ENCODE measurements at regions not wholly inside any gene's neighbourhood (a gene's known extent, or its start where the extent isn't known, plus 50 kb on each side); places are given as distances from the start of the nearest gene placed in this dataset.

GRCh38 chr10:2972216-2972615 lies 95.1 kb upstream of the PFKP start:
- Histone ChIP-seq H3K27ac (no peak overlapping the region), H3K27me3 (no peaks in the 10 kb centered on the region), H3K4me3 (no peak overlapping the region), H3K36me3 (no peaks in the 10 kb centered on the region), H3K9me3 (no peaks in the 10 kb centered on the region), H3K4me1 (no peaks in the 10 kb centered on the region)
- no peak for DNase-seq
- intact Hi-C loops (cut with DNase I; ENCODE audit: low total_unique reads), result no loop called here
- no peak for TF ChIP-seq CTCF (IDR thresholded peaks at IDR 0.05)

GRCh38 chr10:2970190-2970823 lies 97.0 kb upstream of the PFKP start:
- intact Hi-C loops (cut with DNase I; ENCODE audit: low total_unique reads), result no loop called here

GRCh38 chr10:2968401-2969058 lies 98.8 kb upstream of the PFKP start:
- Histone ChIP-seq H3K27ac (no peak overlapping the region), H3K27me3 (peaks cover 0 to 2% of the 10 kb centered on the region in 2 donors), H3K9me3 (no peaks in the 10 kb centered on the region), H3K36me3 (no peaks in the 10 kb centered on the region), H3K4me3 (no peak overlapping the region), H3K4me1 (no peaks in the 10 kb centered on the region)
- no peak for DNase-seq
- TF ChIP-seq CTCF (IDR thresholded peaks at IDR 0.05), result no peak
- intact Hi-C loops (cut with DNase I; ENCODE audit: low total_unique reads), result no loop called here

More at GRCh38 chr10:2970190-2970823, 97.0 kb upstream of the PFKP start:
- no peaks in the 10 kb centered on the region for H3K4me1 ChIP-seq
- H3K27ac ChIP-seq, result no peak overlapping the region
- no peak overlapping the region for H3K4me3 ChIP-seq
- H3K27me3 ChIP-seq, result no peaks in the 10 kb centered on the region
- H3K9me3 ChIP-seq, result no peaks in the 10 kb centered on the region
- DNase-seq, result no peak
- no peak for TF ChIP-seq CTCF (IDR thresholded peaks at IDR 0.05)
- no peaks in the 10 kb centered on the region for H3K36me3 ChIP-seq

GRCh38 chr10:2966134-2966533 lies 101.2 kb upstream of the PFKP start:
- TF ChIP-seq CTCF (IDR thresholded peaks at IDR 0.05), result no peak
- intact Hi-C loops (cut with DNase I; ENCODE audit: low total_unique reads), result no loop called here

GRCh38 chr10:2964632-2965296 lies 102.6 kb upstream of the PFKP start:
- Histone ChIP-seq H3K27ac (no peak overlapping the region), H3K4me3 (no peak overlapping the region), H3K9me3 (no peaks in the 10 kb centered on the region), H3K27me3 (peaks cover 0 to 11% of the 10 kb centered on the region in 2 donors), H3K36me3 (no peaks in the 10 kb centered on the region), H3K4me1 (no peaks in the 10 kb centered on the region)
- intact Hi-C loops (cut with DNase I; ENCODE audit: low total_unique reads), result no loop called here
- no peak for TF ChIP-seq CTCF (IDR thresholded peaks at IDR 0.05)
- DNase-seq, result no peak

More at GRCh38 chr10:2966134-2966533, 101.2 kb upstream of the PFKP start:
- no peak overlapping the region for H3K27ac ChIP-seq
- DNase-seq, result no peak
- no peak overlapping the region for H3K4me3 ChIP-seq
- peaks cover 0 to 11% of the 10 kb centered on the region in 2 donors for H3K27me3 ChIP-seq
- no peaks in the 10 kb centered on the region for H3K9me3 ChIP-seq
- no peaks in the 10 kb centered on the region for H3K36me3 ChIP-seq
- H3K4me1 ChIP-seq, result no peaks in the 10 kb centered on the region

Data from tibial artery (tissue), 4 donors.